ENCODE measurements at regions not wholly inside any gene's neighbourhood (a gene's known extent, or its start where the extent isn't known, plus 50 kb on each side); places are given as distances from the start of the nearest gene placed in this dataset.

DNA sequence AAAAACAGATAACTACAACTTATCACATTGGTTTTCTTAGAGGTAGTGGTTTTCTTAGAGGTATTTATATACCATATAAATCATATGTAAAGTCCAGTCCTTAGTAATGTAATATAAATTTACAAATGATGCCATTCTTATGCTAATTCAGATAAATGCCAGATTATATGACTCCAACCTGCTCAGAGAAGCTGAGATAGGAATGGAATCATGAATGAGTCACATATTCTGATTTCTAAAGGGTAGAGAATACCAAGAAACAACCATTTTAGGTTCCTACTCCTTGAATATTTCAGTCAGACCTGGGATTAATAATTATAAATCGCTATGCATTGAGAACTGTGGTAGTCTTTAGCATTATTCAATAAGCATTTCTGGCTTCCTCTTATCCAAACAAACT is 760.1 kb upstream of the NEGR1 start:
- TF ChIP-seq, protein P1, sequence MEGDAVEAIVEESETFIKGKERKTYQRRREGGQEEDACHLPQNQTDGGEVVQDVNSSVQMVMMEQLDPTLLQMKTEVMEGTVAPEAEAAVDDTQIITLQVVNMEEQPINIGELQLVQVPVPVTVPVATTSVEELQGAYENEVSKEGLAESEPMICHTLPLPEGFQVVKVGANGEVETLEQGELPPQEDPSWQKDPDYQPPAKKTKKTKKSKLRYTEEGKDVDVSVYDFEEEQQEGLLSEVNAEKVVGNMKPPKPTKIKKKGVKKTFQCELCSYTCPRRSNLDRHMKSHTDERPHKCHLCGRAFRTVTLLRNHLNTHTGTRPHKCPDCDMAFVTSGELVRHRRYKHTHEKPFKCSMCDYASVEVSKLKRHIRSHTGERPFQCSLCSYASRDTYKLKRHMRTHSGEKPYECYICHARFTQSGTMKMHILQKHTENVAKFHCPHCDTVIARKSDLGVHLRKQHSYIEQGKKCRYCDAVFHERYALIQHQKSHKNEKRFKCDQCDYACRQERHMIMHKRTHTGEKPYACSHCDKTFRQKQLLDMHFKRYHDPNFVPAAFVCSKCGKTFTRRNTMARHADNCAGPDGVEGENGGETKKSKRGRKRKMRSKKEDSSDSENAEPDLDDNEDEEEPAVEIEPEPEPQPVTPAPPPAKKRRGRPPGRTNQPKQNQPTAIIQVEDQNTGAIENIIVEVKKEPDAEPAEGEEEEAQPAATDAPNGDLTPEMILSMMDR (IDR thresholded peaks at IDR 0.05), result no peak
- TF ChIP-seq EP300 (IDR thresholded peaks at IDR 0.05), result no peak
- TF ChIP-seq POLR2A (IDR thresholded peaks at IDR 0.05), result no peak

All from ovary (tissue), 3 donors.